GM19397 (cell line): ENCODE measurements at regions not wholly inside any gene's neighbourhood (a gene's known extent, or its start where the extent isn't known, plus 50 kb on each side); places are given as distances from the start of the nearest gene placed in this dataset.

Experiments used
- ATAC-seq: cut with Tn5 transposase; IDR thresholded peaks from one replicate; pipeline ENCODE4 v1.9.1; 2021; ENCODE audit warnings: mild to moderate bottlenecking, moderate library complexity; ENCODE audit not compliant: unreplicated experiment

- no peak for ATAC-seq
Observed at GRCh38 chr1:87863317-87863716, 534.6 kb downstream of the LMO4 start.

- ATAC-seq: no peak
Observed at GRCh38 chr1:87864676-87865075, 536.0 kb downstream of the LMO4 start.

- ATAC-seq: no peak
Observed at GRCh38 chr1:87866416-87866815, 537.7 kb downstream of the LMO4 start.

GRCh38 chr1:87867626-87868025 is 538.9 kb downstream of the LMO4 start:
- ATAC-seq: no peak

GRCh38 chr1:87869567-87869966 is 540.9 kb downstream of the LMO4 start:
- ATAC-seq: no peak

GRCh38 chr1:87872189-87872588 is 543.5 kb downstream of the LMO4 start:
- peak; percentile 70 for ATAC-seq

GRCh38 chr1:87872692-87873091 is 544.0 kb downstream of the LMO4 start:
- no peak for ATAC-seq

GRCh38 chr1:87878873-87879272 is 550.2 kb downstream of the LMO4 start:
- no peak for ATAC-seq

GRCh38 chr1:87880098-87880760 is 551.5 kb downstream of the LMO4 start:
- no peak for ATAC-seq

- ATAC-seq: no peak
Observed at GRCh38 chr1:87880764-87881163, 552.1 kb downstream of the LMO4 start.

GRCh38 chr1:87883906-87884305 is 555.2 kb downstream of the LMO4 start:
- no peak for ATAC-seq

GRCh38 chr1:87884581-87884980 is 555.9 kb downstream of the LMO4 start:
- no peak for ATAC-seq

GRCh38 chr1:87885278-87886025 is 556.8 kb downstream of the LMO4 start:
- no peak for ATAC-seq

- ATAC-seq: no peak
Observed at GRCh38 chr1:87887100-87887499, 558.4 kb downstream of the LMO4 start.

GRCh38 chr1:87888446-87888845 is 559.8 kb downstream of the LMO4 start:
- ATAC-seq: no peak

- ATAC-seq: peak; percentile 75
Observed at GRCh38 chr1:87894062-87894461, 565.4 kb downstream of the LMO4 start.

- ATAC-seq: no peak
Observed at GRCh38 chr1:87897481-87897880, 568.8 kb downstream of the LMO4 start.

- ATAC-seq: no peak
Observed at GRCh38 chr1:87898431-87898830, 569.8 kb downstream of the LMO4 start.

GRCh38 chr1:87899017-87899416 is 570.3 kb downstream of the LMO4 start:
- no peak for ATAC-seq

- ATAC-seq: no peak
Observed at GRCh38 chr1:87899746-87900145, 571.1 kb downstream of the LMO4 start.

GRCh38 chr1:87902830-87903229 is 574.1 kb downstream of the LMO4 start:
- ATAC-seq: peak; percentile 59

- ATAC-seq: no peak
Observed at GRCh38 chr1:87903242-87903641, 574.6 kb downstream of the LMO4 start.

- ATAC-seq: no peak
Observed at GRCh38 chr1:87904651-87905050, 576.0 kb downstream of the LMO4 start.
